Neural progenitor cell (in vitro differentiated cells): ENCODE measurements at regions not wholly inside any gene's neighbourhood (a gene's known extent, or its start where the extent isn't known, plus 50 kb on each side); places are given as distances from the start of the nearest gene placed in this dataset.

Experiments used
- EZH2 ChIP-seq: fragments of 200-600 bp; sonication (generic); IDR thresholded peaks from 2 replicates; pipeline ENCODE4 v1.6.1; 2017; ENCODE audit warnings: antibody characterized with exemption, mild to moderate bottlenecking, moderate library complexity
- EZH2phosphoT487 ChIP-seq: fragments of 200-600 bp; sonication (generic); IDR thresholded peaks from 2 replicates; pipeline ENCODE4 v1.6.1; 2017; ENCODE audit warnings: antibody characterized with exemption
- TF ChIP-seq, protein P1 (sequence below): fragments of 200-600 bp; sonication (generic); IDR thresholded peaks from 2 replicates; pipeline ENCODE4 v1.5.1; 2017; ENCODE audit warnings: antibody characterized with exemption, mild to moderate bottlenecking

- TF ChIP-seq EZH2 = no peak
- TF ChIP-seq, protein P1, sequence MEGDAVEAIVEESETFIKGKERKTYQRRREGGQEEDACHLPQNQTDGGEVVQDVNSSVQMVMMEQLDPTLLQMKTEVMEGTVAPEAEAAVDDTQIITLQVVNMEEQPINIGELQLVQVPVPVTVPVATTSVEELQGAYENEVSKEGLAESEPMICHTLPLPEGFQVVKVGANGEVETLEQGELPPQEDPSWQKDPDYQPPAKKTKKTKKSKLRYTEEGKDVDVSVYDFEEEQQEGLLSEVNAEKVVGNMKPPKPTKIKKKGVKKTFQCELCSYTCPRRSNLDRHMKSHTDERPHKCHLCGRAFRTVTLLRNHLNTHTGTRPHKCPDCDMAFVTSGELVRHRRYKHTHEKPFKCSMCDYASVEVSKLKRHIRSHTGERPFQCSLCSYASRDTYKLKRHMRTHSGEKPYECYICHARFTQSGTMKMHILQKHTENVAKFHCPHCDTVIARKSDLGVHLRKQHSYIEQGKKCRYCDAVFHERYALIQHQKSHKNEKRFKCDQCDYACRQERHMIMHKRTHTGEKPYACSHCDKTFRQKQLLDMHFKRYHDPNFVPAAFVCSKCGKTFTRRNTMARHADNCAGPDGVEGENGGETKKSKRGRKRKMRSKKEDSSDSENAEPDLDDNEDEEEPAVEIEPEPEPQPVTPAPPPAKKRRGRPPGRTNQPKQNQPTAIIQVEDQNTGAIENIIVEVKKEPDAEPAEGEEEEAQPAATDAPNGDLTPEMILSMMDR = no peak
- no peak for TF ChIP-seq EZH2phosphoT487
These were observed 91.3 kb upstream of the MAP3K7 start for GRCh38 chr6:90678049-90678779.
